ENCODE measurements at regions not wholly inside any gene's neighbourhood (a gene's known extent, or its start where the extent isn't known, plus 50 kb on each side); places are given as distances from the start of the nearest gene placed in this dataset.

GRCh38 chr15:54820811-54821210 lies 375.9 kb downstream of the RSL24D1 start:
- H3K4me3 ChIP-seq, result no peak overlapping the region
- no peaks in the 10 kb centered on the region for H3K4me1 ChIP-seq
- intact Hi-C loops (cut with DNase I), result no loop called here
- ATAC-seq (no peak), DNase-seq (no peak)
- 77 to 85% (median 77%) methylated on average over 5 of the region's 5 CpGs for WGBS, 3 donors
- H3K36me3 ChIP-seq (ENCODE audit: insufficient read depth in 1 of 2, low read depth in 1 of 2), result no peaks in the 10 kb centered on the region
- no peaks in the 10 kb centered on the region for H3K9me3 ChIP-seq
- no peak overlapping the region for H3K27ac ChIP-seq
- TF ChIP-seq, protein P1, sequence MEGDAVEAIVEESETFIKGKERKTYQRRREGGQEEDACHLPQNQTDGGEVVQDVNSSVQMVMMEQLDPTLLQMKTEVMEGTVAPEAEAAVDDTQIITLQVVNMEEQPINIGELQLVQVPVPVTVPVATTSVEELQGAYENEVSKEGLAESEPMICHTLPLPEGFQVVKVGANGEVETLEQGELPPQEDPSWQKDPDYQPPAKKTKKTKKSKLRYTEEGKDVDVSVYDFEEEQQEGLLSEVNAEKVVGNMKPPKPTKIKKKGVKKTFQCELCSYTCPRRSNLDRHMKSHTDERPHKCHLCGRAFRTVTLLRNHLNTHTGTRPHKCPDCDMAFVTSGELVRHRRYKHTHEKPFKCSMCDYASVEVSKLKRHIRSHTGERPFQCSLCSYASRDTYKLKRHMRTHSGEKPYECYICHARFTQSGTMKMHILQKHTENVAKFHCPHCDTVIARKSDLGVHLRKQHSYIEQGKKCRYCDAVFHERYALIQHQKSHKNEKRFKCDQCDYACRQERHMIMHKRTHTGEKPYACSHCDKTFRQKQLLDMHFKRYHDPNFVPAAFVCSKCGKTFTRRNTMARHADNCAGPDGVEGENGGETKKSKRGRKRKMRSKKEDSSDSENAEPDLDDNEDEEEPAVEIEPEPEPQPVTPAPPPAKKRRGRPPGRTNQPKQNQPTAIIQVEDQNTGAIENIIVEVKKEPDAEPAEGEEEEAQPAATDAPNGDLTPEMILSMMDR (IDR thresholded peaks at IDR 0.05), result no peak
- no peaks in the 10 kb centered on the region for H3K27me3 ChIP-seq (ENCODE audit: insufficient read depth in 3 of 3, low read length in 2 of 3)

GRCh38 chr15:54820098-54820497 lies 376.6 kb downstream of the RSL24D1 start:
- no peak overlapping the region for H3K27ac ChIP-seq
- intact Hi-C loops (cut with DNase I), result no loop called here

DNA sequence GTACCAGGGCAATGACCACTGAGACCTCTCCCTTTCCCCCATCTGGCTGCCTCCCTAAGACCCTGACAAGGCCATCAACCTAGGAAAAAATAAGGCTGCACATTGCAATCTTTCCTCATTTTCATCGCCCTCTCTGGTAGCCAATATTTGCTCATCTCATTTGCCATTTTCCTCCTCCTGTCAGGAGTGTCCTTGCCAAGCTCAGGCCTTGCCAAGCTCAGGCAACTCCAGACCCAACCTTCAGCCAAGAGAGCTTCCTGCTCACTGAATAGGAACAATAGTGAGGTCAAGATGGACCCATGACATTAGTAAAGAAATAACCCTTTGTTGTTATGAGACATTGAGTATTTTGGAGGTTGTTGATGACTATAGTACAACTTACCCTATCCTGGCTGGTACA lies 380.3 kb downstream of the RSL24D1 start:
- Histone ChIP-seq H3K27ac (no peak overlapping the region), H3K27me3 (ENCODE audit: insufficient read depth in 3 of 3, low read length in 2 of 3) (peaks cover 0 to 4% (median 0%) of the 10 kb centered on the region in 3 donors), H3K36me3 (ENCODE audit: insufficient read depth in 1 of 2, low read depth in 1 of 2) (no peaks in the 10 kb centered on the region), H3K9me3 (no peaks in the 10 kb centered on the region), H3K4me1 (no peaks in the 10 kb centered on the region), H3K4me3 (no peak overlapping the region)
- intact Hi-C loops (cut with DNase I), result loop anchor here in 1 of 2 donors (5.0 kb wide), 1 partner anchor 1564 kb away; no protein-coding TSS in a partner anchor
- DNase-seq (no peak), ATAC-seq (no peak)
- 73 to 85% (median 77%) methylated on average over 1 of the region's 1 CpG for WGBS, 3 donors
- TF ChIP-seq, protein P1 (IDR thresholded peaks at IDR 0.05), result no peak

More at GRCh38 chr15:54820098-54820497, 376.6 kb downstream of the RSL24D1 start:
- no peaks in the 10 kb centered on the region for H3K4me1 ChIP-seq
- DNase-seq, result no peak
- H3K4me3 ChIP-seq, result no peak overlapping the region
- no peaks in the 10 kb centered on the region for H3K9me3 ChIP-seq
- H3K36me3 ChIP-seq (ENCODE audit: insufficient read depth in 1 of 2, low read depth in 1 of 2), result no peaks in the 10 kb centered on the region
- TF ChIP-seq, protein P1 (IDR thresholded peaks at IDR 0.05), result no peak
- no peaks in the 10 kb centered on the region for H3K27me3 ChIP-seq (ENCODE audit: insufficient read depth in 3 of 3, low read length in 2 of 3)
- no peak for ATAC-seq

DNA sequence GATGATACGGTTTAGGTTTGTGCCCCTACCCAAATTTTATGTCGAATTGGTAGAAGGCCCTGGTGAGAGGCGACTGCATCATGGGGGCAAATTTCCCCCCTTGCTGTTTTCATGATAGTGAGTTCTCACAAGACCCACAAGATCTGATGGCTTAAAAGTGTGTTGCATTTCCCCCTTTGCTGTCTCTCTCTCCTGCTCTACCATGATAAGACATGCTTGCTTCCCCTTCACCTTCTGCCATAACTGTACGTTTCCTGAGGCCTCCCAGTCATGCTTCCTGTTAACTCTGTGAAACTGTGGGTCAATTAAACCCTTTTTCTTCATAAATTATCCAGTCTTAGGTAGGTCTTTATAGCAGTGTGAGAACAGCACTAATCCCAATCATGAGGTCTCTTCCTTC lies 381.2 kb downstream of the RSL24D1 start:
- ATAC-seq (no peak), DNase-seq (no peak)
- Histone ChIP-seq H3K36me3 (ENCODE audit: insufficient read depth in 1 of 2, low read depth in 1 of 2) (no peaks in the 10 kb centered on the region), H3K27me3 (ENCODE audit: insufficient read depth in 3 of 3, low read length in 2 of 3) (peaks cover 0 to 4% (median 0%) of the 10 kb centered on the region in 3 donors), H3K4me3 (no peak overlapping the region), H3K4me1 (no peaks in the 10 kb centered on the region), H3K27ac (no peak overlapping the region), H3K9me3 (no peaks in the 10 kb centered on the region)
- intact Hi-C loops (cut with DNase I), result loop anchor here in 1 of 2 donors (5.0 kb wide), 1 partner anchor 1563 kb away; no protein-coding TSS in a partner anchor
- TF ChIP-seq, protein P1 (IDR thresholded peaks at IDR 0.05), result no peak
- 71 to 74% (median 72%) methylated on average over 4 of the region's 4 CpGs for WGBS, 3 donors

DNA sequence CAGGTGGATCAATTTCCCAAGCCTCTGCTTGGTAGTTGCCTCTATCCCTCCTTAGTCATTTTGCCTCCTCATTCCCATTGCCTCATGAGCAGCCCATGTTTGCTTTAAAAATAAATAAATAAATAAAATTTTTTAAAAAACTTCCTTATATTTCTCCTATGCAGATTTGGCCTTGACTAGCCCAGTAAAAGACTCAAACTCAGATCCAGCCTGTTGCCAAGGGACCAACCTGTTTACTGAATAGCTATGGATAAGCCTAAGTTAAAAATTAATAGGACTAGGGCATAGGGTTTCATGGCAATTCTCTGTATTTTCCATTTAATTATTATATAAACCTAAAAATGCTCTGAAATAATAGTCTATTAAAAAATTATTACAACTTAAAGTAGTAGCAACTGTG lies 384.4 kb downstream of the RSL24D1 start:
- TF ChIP-seq, protein P1 (IDR thresholded peaks at IDR 0.05), result no peak
- Histone ChIP-seq H3K4me3 (no peak overlapping the region), H3K4me1 (no peaks in the 10 kb centered on the region), H3K27me3 (ENCODE audit: insufficient read depth in 3 of 3, low read length in 2 of 3) (peaks cover 0 to 4% (median 0%) of the 10 kb centered on the region in 3 donors), H3K9me3 (no peaks in the 10 kb centered on the region), H3K27ac (no peak overlapping the region), H3K36me3 (ENCODE audit: insufficient read depth in 1 of 2, low read depth in 1 of 2) (no peaks in the 10 kb centered on the region)
- intact Hi-C loops (cut with DNase I), result no loop called here
- DNase-seq (no peak), ATAC-seq (no peak)
